Endothelial cell of umbilical vein (primary cell): ENCODE measurements at regions not wholly inside any gene's neighbourhood (a gene's known extent, or its start where the extent isn't known, plus 50 kb on each side); places are given as distances from the start of the nearest gene placed in this dataset.

Experiments used
- BruUV-seq: library from RNA; stranded (reverse); fragments of 400-500 nt; replicated peaks from 2 replicates; lab custom pipeline; 2021; lab: Mats Ljungman, UMichigan
- CTCF ChIA-PET: fragments of 300-600, 350-600 bp; sonication (Branson Sonifier 250); formaldehyde crosslinking; loops from one replicate; lab custom pipeline; 2021; ENCODE audit warnings: antibody characterized with exemption, inconsistent platforms; lab: Charles Lee
- POLR2A ChIA-PET: fragments of 300-600, 350-600 bp; sonication (Branson Sonifier 250); formaldehyde crosslinking; loops from one replicate; lab custom pipeline; 2021; ENCODE audit warnings: antibody characterized with exemption, inconsistent platforms; lab: Charles Lee
- DNase-seq: peaks from one replicate; pipeline ENCODE4 v3.0.0-alpha.2; 2011; ENCODE audit warnings: low read depth, low spot score
- FAIRE-seq: peaks from 2 replicates; lab custom pipeline; 2011; peaks lifted over from hg19 to GRCh38; lab: Jason Lieb, UNC
- H2AFZ ChIP-seq: 2 replicates; pipeline ENCODE4 v1.6.0; 2012; ENCODE audit warnings: low read depth, low read length, control low read depth, inconsistent platforms
- H3K27ac ChIP-seq: 2 replicates; pipeline ENCODE4 v1.5.1; 2011; ENCODE audit warnings: low read depth, mild to moderate bottlenecking, control low read depth, low read length, moderate library complexity; ENCODE audit not compliant: insufficient read depth
- H3K27me3 ChIP-seq, 2 experiments: 2 replicates each; pipeline versions ENCODE4 v1.6.0 to v1.6.1; 2011; ENCODE audit warnings: low read length in 2 of 2, mixed read lengths in 1 of 2; ENCODE audit not compliant: control insufficient read depth in 2 of 2, insufficient read depth in 2 of 2
- H3K36me3 ChIP-seq, 2 experiments: 2 replicates in 1 of 2; 3 replicates in 1 of 2; pipeline ENCODE4 v1.5.1; 2011; ENCODE audit warnings: low read length in 2 of 2, mild to moderate bottlenecking in 1 of 2, moderate library complexity in 1 of 2; ENCODE audit not compliant: control insufficient read depth in 2 of 2, insufficient read depth in 2 of 2; ENCODE audit errors: extremely low read depth in 1 of 2
- H3K4me1 ChIP-seq: 3 replicates; pipeline ENCODE4 v1.5.1; 2011; ENCODE audit warnings: mild to moderate bottlenecking, low read length; ENCODE audit not compliant: control insufficient read depth, insufficient read depth; ENCODE audit errors: extremely low read depth
- H3K4me2 ChIP-seq: 2 replicates; pipeline ENCODE4 v1.6.1; 2011; ENCODE audit warnings: low read length, control low read depth, mixed read lengths; ENCODE audit not compliant: insufficient read depth
- H3K4me3 ChIP-seq, 3 experiments: fragments of 200-600 bp in 1 of 3; sonication (generic), shearing (Covaris generic) in 1 of 3; replicated peaks in 1 of 3; 2 replicates each; pipeline ENCODE4 v1.5.1; 2011 to 2016; ENCODE audit warnings: control low read depth in 3 of 3, low read length in 3 of 3, mild to moderate bottlenecking in 2 of 3, inconsistent platforms in 1 of 3, low read depth in 1 of 3, moderate library complexity in 1 of 3; ENCODE audit not compliant: insufficient read depth in 1 of 3
- H3K79me2 ChIP-seq: 2 replicates; pipeline ENCODE4 v1.6.0; 2012; ENCODE audit warnings: low read length, inconsistent platforms; ENCODE audit not compliant: control insufficient read depth, insufficient read depth
- H3K9ac ChIP-seq: replicated peaks from 2 replicates; pipeline ENCODE3; 2011; ENCODE audit warnings: low read length, control low read depth; ENCODE audit not compliant: insufficient read depth; ENCODE audit errors: extremely low read depth
- H3K9me1 ChIP-seq: replicated peaks from 3 replicates; pipeline ENCODE4 v1.6.0; 2011; ENCODE audit warnings: mild to moderate bottlenecking, low read length; ENCODE audit not compliant: control insufficient read depth, insufficient read depth; ENCODE audit errors: extremely low read depth
- H3K9me3 ChIP-seq: replicated peaks from 2 replicates; pipeline ENCODE4 v1.5.1; 2012; ENCODE audit warnings: low read length, inconsistent platforms; ENCODE audit not compliant: control insufficient read depth, insufficient read depth
- H4K20me1 ChIP-seq: replicated peaks from 2 replicates; pipeline ENCODE3; 2011; ENCODE audit warnings: mild to moderate bottlenecking, low read length; ENCODE audit not compliant: control insufficient read depth, insufficient read depth; ENCODE audit errors: extremely low read depth
- EZH2 ChIP-seq: IDR thresholded peaks from 2 replicates; pipeline ENCODE4 v1.6.1; 2012; ENCODE audit warnings: borderline replicate concordance, low read depth, mild to moderate bottlenecking, moderate library complexity, low read length, inconsistent platforms; ENCODE audit not compliant: severe bottlenecking
- FOS ChIP-seq: IDR thresholded peaks from 2 replicates; pipeline ENCODE4 v1.6.1; 2011; ENCODE audit warnings: mild to moderate bottlenecking, low read length, moderate library complexity, borderline replicate concordance; ENCODE audit not compliant: insufficient read depth
- GATA2 ChIP-seq: IDR thresholded peaks from 2 replicates; pipeline ENCODE4 v1.7.0; 2011; ENCODE audit warnings: low read depth, mild to moderate bottlenecking, moderate library complexity, mixed read lengths, low read length; ENCODE audit not compliant: insufficient read length, insufficient read depth
- JUN ChIP-seq: IDR thresholded peaks from 2 replicates; pipeline ENCODE4 v1.6.1; 2011; ENCODE audit warnings: borderline replicate concordance, low read depth; ENCODE audit not compliant: insufficient read length, insufficient read depth
- MYC ChIP-seq: IDR thresholded peaks from one replicate; pipeline ENCODE4 v1.6.1; 2011; ENCODE audit warnings: mild to moderate bottlenecking, low read depth, low read length
- POLR2A ChIP-seq: IDR thresholded peaks from 2 replicates; pipeline ENCODE4 v1.6.1; 2012; ENCODE audit warnings: low read depth, mild to moderate bottlenecking, control low read depth, low read length
- POLR2AphosphoS5 ChIP-seq: IDR thresholded peaks from 2 replicates; pipeline ENCODE4 v1.6.1; 2012; ENCODE audit warnings: low read depth, mild to moderate bottlenecking, control low read depth, low read length, moderate library complexity; ENCODE audit not compliant: insufficient read depth
- dilution Hi-C: fragments of 300-500 bp; cut with MboI; formaldehyde crosslinking; loops from one replicate; pipeline ENCODE4 v1.15.0; 2019; ENCODE audit warnings: low sequenced_read_pairs; ENCODE audit not compliant: extremely low pct_ligation_motif_present
- intact Hi-C: fragments of 100-400 bp; cut with micrococcal nuclease; formaldehyde crosslinking; loops from one replicate; pipeline ENCODE4 v1.10.0; 2022
- TF ChIP-seq, protein P1 (sequence below): IDR thresholded peaks from 2 replicates; pipeline ENCODE4 v1.6.1; 2011; ENCODE audit not compliant: insufficient read depth, insufficient read length
- TF ChIP-seq, protein P2 (sequence below), 2 donors: IDR thresholded peaks; 1 replicate in 1 of 2; 2 replicates in 1 of 2; pipeline ENCODE4 v1.5.1; 2011; ENCODE audit warnings: low read length in 2 of 2, mild to moderate bottlenecking in 2 of 2, moderate library complexity in 2 of 2, control low read depth in 1 of 2, inconsistent platforms in 1 of 2, low read depth in 1 of 2; ENCODE audit not compliant: insufficient read depth in 1 of 2; ENCODE audit errors: extremely low read depth in 1 of 2

DNA sequence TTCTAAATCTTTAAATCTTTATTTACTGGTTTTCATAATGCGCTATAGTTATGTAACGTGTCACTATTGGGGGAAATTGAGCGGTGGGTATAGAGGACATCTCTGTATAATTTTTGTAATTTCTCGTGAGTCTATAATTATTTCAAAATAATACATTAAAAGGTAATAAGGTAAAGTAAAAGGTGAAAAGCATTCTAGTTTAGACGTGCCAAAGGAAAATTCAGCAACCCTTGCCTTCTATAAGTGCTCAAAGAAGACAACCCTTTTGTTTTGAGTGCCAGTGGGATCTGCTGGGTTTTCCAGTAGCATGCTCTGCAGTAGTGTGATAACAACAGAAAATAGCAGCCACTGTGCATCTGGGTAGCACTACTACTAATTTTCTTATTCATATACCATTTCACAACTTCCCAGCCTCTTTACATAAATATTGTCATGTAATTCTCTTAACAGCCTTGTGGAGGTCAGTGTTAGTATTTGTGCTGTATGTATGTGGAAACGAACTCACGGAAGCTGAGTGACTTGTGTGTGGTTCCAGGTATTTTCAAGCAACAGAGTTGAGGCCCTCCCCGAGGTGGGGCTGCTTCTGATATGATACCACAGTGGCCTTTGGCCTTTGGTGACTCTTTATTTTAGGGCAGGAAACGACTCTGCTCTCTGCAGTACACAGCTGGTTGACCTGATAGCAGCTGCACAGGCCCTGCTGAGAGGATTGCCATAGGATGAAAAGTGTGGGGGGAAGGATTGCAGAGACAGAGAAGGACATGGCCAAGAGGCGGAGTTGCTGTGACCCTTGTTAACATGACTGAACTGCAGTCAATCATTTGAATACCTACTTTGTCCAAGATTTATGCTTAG lies 104.5 kb downstream of the TDRD15 start:
- no peaks in the 10 kb centered on the region for H3K9me3 ChIP-seq
- no peak overlapping the region for H3K27ac ChIP-seq
- no peak overlapping the region for H3K4me2 ChIP-seq
- no peak for TF ChIP-seq JUN
- TF ChIP-seq, protein P1, sequence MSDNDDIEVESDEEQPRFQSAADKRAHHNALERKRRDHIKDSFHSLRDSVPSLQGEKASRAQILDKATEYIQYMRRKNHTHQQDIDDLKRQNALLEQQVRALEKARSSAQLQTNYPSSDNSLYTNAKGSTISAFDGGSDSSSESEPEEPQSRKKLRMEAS, result no peak
- TF ChIP-seq GATA2, result no peak
- TF ChIP-seq MYC, result no peak
- no peak for TF ChIP-seq POLR2AphosphoS5
- TF ChIP-seq POLR2A, result no peak
- TF ChIP-seq FOS, result no peak
- TF ChIP-seq EZH2, result no peak
- TF ChIP-seq, protein P2, sequence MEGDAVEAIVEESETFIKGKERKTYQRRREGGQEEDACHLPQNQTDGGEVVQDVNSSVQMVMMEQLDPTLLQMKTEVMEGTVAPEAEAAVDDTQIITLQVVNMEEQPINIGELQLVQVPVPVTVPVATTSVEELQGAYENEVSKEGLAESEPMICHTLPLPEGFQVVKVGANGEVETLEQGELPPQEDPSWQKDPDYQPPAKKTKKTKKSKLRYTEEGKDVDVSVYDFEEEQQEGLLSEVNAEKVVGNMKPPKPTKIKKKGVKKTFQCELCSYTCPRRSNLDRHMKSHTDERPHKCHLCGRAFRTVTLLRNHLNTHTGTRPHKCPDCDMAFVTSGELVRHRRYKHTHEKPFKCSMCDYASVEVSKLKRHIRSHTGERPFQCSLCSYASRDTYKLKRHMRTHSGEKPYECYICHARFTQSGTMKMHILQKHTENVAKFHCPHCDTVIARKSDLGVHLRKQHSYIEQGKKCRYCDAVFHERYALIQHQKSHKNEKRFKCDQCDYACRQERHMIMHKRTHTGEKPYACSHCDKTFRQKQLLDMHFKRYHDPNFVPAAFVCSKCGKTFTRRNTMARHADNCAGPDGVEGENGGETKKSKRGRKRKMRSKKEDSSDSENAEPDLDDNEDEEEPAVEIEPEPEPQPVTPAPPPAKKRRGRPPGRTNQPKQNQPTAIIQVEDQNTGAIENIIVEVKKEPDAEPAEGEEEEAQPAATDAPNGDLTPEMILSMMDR (IDR thresholded peaks at IDR 0.05; ENCODE audit: extremely low read depth in 1 of 2, insufficient read depth in 1 of 2, low read depth in 1 of 2, low read length in 2 of 2), result no peak
- no TSS peak for BruUV-seq
- H3K9ac ChIP-seq, result no peak overlapping the region
- dilution Hi-C loops (no loop called here), intact Hi-C loops (no loop called here)
- no peaks in the 10 kb centered on the region for H3K9me1 ChIP-seq
- no peak overlapping the region for H3K4me3 ChIP-seq
- no peaks in the 10 kb centered on the region for H3K27me3 ChIP-seq
- no peaks in the 10 kb centered on the region for H3K79me2 ChIP-seq
- POLR2A ChIA-PET, result no interaction called here
- CTCF ChIA-PET, result no interaction called here
- DNase-seq (no peak), FAIRE-seq (no peak)
- no peaks in the 10 kb centered on the region for H3K36me3 ChIP-seq
- H4K20me1 ChIP-seq, result no peaks in the 10 kb centered on the region
- H2AFZ ChIP-seq, result no peak overlapping the region
- no peaks in the 10 kb centered on the region for H3K4me1 ChIP-seq
